Caco-2 (cell line): ENCODE measurements at regions not wholly inside any gene's neighbourhood (a gene's known extent, or its start where the extent isn't known, plus 50 kb on each side); places are given as distances from the start of the nearest gene placed in this dataset.
"Not testable (repeated sequence)": the region's sequence is repeated elsewhere in the genome, so short reads cannot be mapped to it uniquely, and the experiment has no call there.

Experiments
- BruUV-seq: library from RNA; stranded (reverse); fragments of 400-500 nt; replicated peaks from 2 replicates; lab custom pipeline; 2021; lab: Mats Ljungman, UMichigan
- CTCF ChIA-PET: fragments of 300-600 bp; sonication (Branson Sonifier 250); formaldehyde crosslinking; loops from one replicate; lab custom pipeline; 2022; ENCODE audit warnings: antibody characterized with exemption; lab: Charles Lee
- POLR2A ChIA-PET: fragments of 300-600 bp; sonication (Branson Sonifier 250); formaldehyde crosslinking; loops from one replicate; lab custom pipeline; 2022; ENCODE audit warnings: antibody characterized with exemption; lab: Charles Lee
- DNase-seq, 2 experiments: peaks; one replicate each; pipeline versions ENCODE4 v3.0.0 to v3.0.0-alpha.2; 2020 to 2022
- H3K27me3 ChIP-seq: replicated peaks from 2 replicates; pipeline ENCODE4 v1.6.0; 2011; ENCODE audit warnings: low read length; ENCODE audit not compliant: control insufficient read depth, insufficient read depth
- H3K36me3 ChIP-seq: 2 replicates; pipeline ENCODE4 v1.5.1; 2011; ENCODE audit warnings: low read length; ENCODE audit not compliant: control insufficient read depth, insufficient read depth
- H3K4me1 ChIP-seq: fragments of 250-450 bp; sonication (Bioruptor Pico); 2 replicates; pipeline ENCODE4 v1.5.1; 2020; ENCODE audit warnings: mild to moderate bottlenecking
- H3K4me3 ChIP-seq: 2 replicates; pipeline ENCODE4 v1.5.1; 2011; ENCODE audit warnings: low read depth, mild to moderate bottlenecking, control low read depth, low read length
- H3K9me3 ChIP-seq: fragments of 250-450 bp; sonication (Bioruptor Pico); 2 replicates; pipeline ENCODE4 v1.5.1; 2020; ENCODE audit warnings: mild to moderate bottlenecking, moderate library complexity
- H3K27ac Mint-ChIP-seq: one replicate; pipeline ENCODE4 v1.8.0; 2022; ENCODE audit warnings: mixed read lengths; ENCODE audit not compliant: unreplicated experiment
- H3K27me3 Mint-ChIP-seq: one replicate; pipeline ENCODE4 v1.8.0; 2022; ENCODE audit warnings: mixed read lengths; ENCODE audit not compliant: insufficient read depth, unreplicated experiment
- H3K36me3 Mint-ChIP-seq: one replicate; pipeline ENCODE4 v1.8.0; 2022; ENCODE audit warnings: mild to moderate bottlenecking, mixed read lengths; ENCODE audit not compliant: insufficient read depth, unreplicated experiment
- H3K4me1 Mint-ChIP-seq: one replicate; pipeline ENCODE4 v1.8.0; 2022; ENCODE audit warnings: low read depth, mixed read lengths; ENCODE audit not compliant: unreplicated experiment
- H3K4me3 Mint-ChIP-seq: one replicate; pipeline ENCODE4 v1.8.0; 2022; ENCODE audit warnings: mild to moderate bottlenecking, moderate library complexity, mixed read lengths; ENCODE audit not compliant: unreplicated experiment
- H3K9me3 Mint-ChIP-seq: one replicate; pipeline ENCODE4 v1.8.0; 2022; ENCODE audit warnings: mixed read lengths; ENCODE audit not compliant: unreplicated experiment
- intact Hi-C: fragments of 100-400 bp; cut with micrococcal nuclease; formaldehyde crosslinking; loops from one replicate; pipeline ENCODE4 v1.10.0; 2022; ENCODE audit not compliant: unreplicated experiment
- TF ChIP-seq, protein P1 (sequence below), 2 experiments: fragments of 200-600 bp in 1 of 2; IDR thresholded peaks; 1 replicate in 1 of 2; 2 replicates in 1 of 2; pipeline versions ENCODE4 v1.5.1 to v1.8.0; 2011 to 2022; ENCODE audit warnings: antibody characterized with exemption in 1 of 2, control low read depth in 1 of 2, inconsistent platforms in 1 of 2, low read depth in 1 of 2, low read length in 1 of 2, mild to moderate bottlenecking in 1 of 2, moderate library complexity in 1 of 2; ENCODE audit not compliant: insufficient read depth in 1 of 2, severe bottlenecking in 1 of 2, unreplicated experiment in 1 of 2

DNA sequence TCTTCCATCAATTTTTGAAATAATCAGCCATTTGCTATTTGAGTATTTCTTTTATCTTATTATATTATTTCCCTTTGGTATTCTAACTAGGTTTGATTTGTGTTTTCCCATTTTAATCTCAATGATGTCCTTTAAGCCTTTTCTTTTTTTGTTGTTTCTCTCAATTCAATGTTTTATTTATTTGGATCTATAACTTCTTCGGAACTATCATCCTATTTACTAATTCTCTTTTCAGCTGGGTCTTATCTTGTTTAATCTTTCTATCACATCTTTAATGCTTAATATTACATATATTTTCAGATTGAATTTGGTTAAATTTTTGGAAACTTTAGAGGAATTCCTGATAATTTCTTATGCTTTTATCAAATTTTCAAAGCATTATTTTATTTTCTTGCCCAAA, 448.3 kb downstream of the SOX11 start:
- Mint-ChIP-seq H3K27ac (no peak overlapping the region), H3K9me3 (peaks cover 47% of the 10 kb centered on the region), H3K27me3 (no peaks in the 10 kb centered on the region), H3K36me3 (no peaks in the 10 kb centered on the region), H3K4me3 (no peak overlapping the region), H3K4me1 (no peaks in the 10 kb centered on the region)
- BruUV-seq, result no TSS peak
- Histone ChIP-seq H3K4me3 (no peak overlapping the region), H3K9me3 (peaks cover 14% of the 10 kb centered on the region; the same call in 1 of the 2 replicates), H3K27me3 (no peaks in the 10 kb centered on the region), H3K4me1 (no peaks in the 10 kb centered on the region), H3K36me3 (no peaks in the 10 kb centered on the region)
- TF ChIP-seq, protein P1, sequence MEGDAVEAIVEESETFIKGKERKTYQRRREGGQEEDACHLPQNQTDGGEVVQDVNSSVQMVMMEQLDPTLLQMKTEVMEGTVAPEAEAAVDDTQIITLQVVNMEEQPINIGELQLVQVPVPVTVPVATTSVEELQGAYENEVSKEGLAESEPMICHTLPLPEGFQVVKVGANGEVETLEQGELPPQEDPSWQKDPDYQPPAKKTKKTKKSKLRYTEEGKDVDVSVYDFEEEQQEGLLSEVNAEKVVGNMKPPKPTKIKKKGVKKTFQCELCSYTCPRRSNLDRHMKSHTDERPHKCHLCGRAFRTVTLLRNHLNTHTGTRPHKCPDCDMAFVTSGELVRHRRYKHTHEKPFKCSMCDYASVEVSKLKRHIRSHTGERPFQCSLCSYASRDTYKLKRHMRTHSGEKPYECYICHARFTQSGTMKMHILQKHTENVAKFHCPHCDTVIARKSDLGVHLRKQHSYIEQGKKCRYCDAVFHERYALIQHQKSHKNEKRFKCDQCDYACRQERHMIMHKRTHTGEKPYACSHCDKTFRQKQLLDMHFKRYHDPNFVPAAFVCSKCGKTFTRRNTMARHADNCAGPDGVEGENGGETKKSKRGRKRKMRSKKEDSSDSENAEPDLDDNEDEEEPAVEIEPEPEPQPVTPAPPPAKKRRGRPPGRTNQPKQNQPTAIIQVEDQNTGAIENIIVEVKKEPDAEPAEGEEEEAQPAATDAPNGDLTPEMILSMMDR (IDR thresholded peaks at IDR 0.05; ENCODE audit: insufficient read depth in 1 of 2, low read depth in 1 of 2, low read length in 1 of 2, severe bottlenecking in 1 of 2, unreplicated experiment in 1 of 2), result no peak
- CTCF ChIA-PET, result no interaction called here
- DNase-seq, result no peak
- POLR2A ChIA-PET, result no interaction called here
- intact Hi-C loops, result no loop called here

DNA sequence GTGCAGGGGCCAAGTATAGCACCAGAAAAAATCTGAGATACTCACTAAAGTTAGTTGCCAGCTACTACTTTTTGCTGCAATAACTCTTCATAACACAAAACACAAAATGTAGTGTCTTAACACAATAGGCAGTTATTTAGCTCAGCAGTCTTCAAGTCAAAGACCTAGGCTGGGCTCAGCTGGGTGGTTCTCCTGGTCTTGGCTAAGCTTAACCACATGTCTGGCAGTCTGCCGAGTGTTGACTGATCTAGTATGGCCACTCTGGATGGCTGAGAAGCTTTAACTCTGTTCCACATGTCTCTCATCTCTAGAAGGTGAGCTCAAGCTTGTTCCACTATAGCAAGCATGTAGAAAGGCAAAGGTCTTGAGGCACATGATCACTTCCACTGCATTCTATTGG, 451.6 kb downstream of the SOX11 start:
- Histone ChIP-seq H3K4me1 (no peaks in the 10 kb centered on the region), H3K4me3 (no peak overlapping the region), H3K36me3 (no peaks in the 10 kb centered on the region), H3K27me3 (no peaks in the 10 kb centered on the region), H3K9me3 (peaks cover 14% of the 10 kb centered on the region; the same call in 1 of the 2 replicates)
- CTCF ChIA-PET, result no interaction called here
- no peak for DNase-seq
- Mint-ChIP-seq H3K9me3 (peaks cover 39% of the 10 kb centered on the region), H3K27me3 (no peaks in the 10 kb centered on the region), H3K36me3 (no peaks in the 10 kb centered on the region), H3K4me1 (no peaks in the 10 kb centered on the region), H3K27ac (no peak overlapping the region), H3K4me3 (no peak overlapping the region)
- POLR2A ChIA-PET, result no interaction called here
- TF ChIP-seq, protein P1 (IDR thresholded peaks at IDR 0.05; ENCODE audit: insufficient read depth in 1 of 2, low read depth in 1 of 2, low read length in 1 of 2, severe bottlenecking in 1 of 2, unreplicated experiment in 1 of 2), result no peak
- intact Hi-C loops, result no loop called here
- BruUV-seq, result no TSS peak

DNA sequence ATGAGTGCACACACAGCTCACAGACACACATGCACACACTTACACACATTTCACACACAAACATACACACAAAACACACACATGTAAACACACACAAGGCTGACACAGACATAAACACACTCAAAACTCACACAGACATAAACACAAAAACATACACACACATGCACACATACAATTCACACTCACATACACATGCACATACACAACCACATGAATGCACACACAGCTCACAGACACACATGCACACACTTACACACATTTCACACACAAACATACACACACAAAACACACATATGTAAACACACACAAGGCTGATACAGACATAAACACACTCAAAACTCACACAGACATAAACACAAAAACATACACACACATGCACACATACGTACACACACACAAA, 455.0 kb downstream of the SOX11 start:
- H3K27me3 Mint-ChIP-seq, H3K36me3 ChIP-seq, H3K4me3 ChIP-seq, H3K27ac Mint-ChIP-seq, H3K36me3 Mint-ChIP-seq, H3K4me1 ChIP-seq, H3K27me3 ChIP-seq, intact Hi-C loops, POLR2A ChIA-PET, DNase-seq, H3K4me1 Mint-ChIP-seq, CTCF ChIA-PET, BruUV-seq, H3K4me3 Mint-ChIP-seq, H3K9me3 ChIP-seq: not testable (repeated sequence)
- H3K9me3 Mint-ChIP-seq, result peaks cover 19% of the 10 kb centered on the region

DNA sequence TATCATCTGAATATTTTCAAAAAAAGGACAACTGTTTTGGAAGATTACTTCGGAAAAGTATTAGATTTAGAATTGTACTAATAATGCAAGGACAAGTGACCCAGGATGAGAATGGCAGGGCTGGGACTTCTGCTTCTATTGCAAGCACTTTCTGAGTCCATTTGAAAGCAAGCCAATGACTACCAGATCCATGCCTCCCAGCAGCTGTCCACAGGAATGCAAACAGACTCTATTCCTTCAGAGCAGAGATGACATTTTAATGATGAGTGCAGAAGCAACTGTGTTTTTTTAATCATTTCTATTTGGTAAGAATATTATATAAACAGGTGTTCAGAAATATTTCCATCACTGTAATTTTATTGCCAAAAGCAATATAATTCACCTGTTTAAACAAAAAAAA, 456.7 kb downstream of the SOX11 start:
- DNase-seq, result no peak
- Histone ChIP-seq H3K4me1 (no peaks in the 10 kb centered on the region), H3K36me3 (no peaks in the 10 kb centered on the region), H3K9me3 (peaks cover under 1% of the 10 kb centered on the region; the same call in 1 of the 2 replicates), H3K4me3 (no peak overlapping the region), H3K27me3 (no peaks in the 10 kb centered on the region)
- CTCF ChIA-PET, result no interaction called here
- intact Hi-C loops, result no loop called here
- H3K27ac Mint-ChIP-seq, result no peak overlapping the region
- TF ChIP-seq, protein P1 (IDR thresholded peaks at IDR 0.05; ENCODE audit: insufficient read depth in 1 of 2, low read depth in 1 of 2, low read length in 1 of 2, severe bottlenecking in 1 of 2, unreplicated experiment in 1 of 2), result no peak
- peaks cover 16% of the 10 kb centered on the region for H3K9me3 Mint-ChIP-seq
- BruUV-seq, result no TSS peak
- no peaks in the 10 kb centered on the region for H3K4me1 Mint-ChIP-seq
- POLR2A ChIA-PET, result no interaction called here
- H3K4me3 Mint-ChIP-seq, result no peak overlapping the region
- no peaks in the 10 kb centered on the region for H3K27me3 Mint-ChIP-seq
- no peaks in the 10 kb centered on the region for H3K36me3 Mint-ChIP-seq
